ENCODE measurements at regions not wholly inside any gene's neighbourhood (a gene's known extent, or its start where the extent isn't known, plus 50 kb on each side); places are given as distances from the start of the nearest gene placed in this dataset.
"Not testable (repeated sequence)": the region's sequence is repeated elsewhere in the genome, so short reads cannot be mapped to it uniquely, and the experiment has no call there.

DNA sequence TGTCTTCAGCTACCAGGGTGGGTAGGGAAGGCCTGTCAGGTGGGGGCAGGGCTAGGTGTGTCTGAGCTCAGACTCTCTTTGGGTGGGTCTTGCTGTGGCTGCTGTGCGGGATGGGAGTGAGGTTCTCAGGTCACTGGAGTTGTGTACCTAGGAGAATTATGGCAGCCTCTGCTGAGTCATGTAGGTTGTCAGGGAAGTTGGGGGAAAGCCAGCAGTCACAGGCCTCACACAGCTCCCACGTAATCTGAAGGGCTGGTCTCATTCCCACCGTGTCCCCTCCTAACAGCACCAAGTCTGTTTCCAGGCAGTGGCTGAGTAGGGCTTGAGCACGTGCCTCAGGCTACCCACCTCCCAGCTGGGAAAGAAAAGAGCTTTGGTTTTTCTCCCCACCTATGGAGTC, 67.0 kb downstream of the CHCHD4 start:
- DNase-seq: no peak

DNA sequence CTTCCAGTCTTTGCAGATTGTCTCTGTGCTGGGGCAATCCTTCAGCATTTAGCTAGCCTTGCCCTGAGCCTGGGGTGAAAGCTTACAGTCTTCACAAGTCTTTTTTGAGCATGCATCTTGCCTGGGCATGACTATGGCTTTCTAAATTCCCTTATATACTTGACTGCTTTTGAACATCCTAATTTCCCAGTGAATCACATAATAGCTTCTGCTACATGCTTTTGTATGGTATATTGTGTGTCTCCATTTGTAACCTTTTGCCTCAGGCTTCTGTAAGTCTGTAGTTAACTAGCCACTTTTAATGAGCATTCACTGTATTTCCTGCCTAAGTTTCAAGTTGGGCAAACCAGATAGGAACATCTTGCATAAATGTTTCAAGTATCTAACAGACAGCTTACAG, 76.8 kb downstream of the CHCHD4 start:
- DNase-seq: no peak

- DNase-seq: no peak
Measured at GRCh38 chr3:14047027-14047426, 77.6 kb downstream of the CHCHD4 start.

DNA sequence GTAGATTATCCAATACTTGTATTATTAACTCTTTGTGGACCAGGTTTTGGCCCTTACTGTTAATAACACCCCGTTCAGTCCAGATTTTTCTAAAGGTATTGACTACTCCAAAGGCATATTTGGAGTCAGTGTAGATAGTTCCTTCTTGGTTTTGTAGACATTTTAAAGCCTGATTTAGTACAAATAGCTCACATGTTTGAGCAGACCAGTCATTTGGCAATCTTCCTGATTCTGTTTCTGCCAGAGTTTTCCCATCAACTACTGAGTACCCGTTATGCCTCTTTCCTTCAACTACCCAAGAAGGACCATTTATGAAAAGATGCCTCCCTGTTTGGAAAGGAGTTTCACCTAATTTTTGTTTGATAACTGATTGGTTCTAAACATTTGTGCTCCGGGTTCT, 82.0 kb downstream of the CHCHD4 start:
- DNase-seq: no peak

- no peak for DNase-seq
Measured at GRCh38 chr3:14039149-14039548, 85.5 kb downstream of the CHCHD4 start.

GRCh38 chr3:14037211-14037610, 87.5 kb downstream of the CHCHD4 start:
- DNase-seq: no peak

DNA sequence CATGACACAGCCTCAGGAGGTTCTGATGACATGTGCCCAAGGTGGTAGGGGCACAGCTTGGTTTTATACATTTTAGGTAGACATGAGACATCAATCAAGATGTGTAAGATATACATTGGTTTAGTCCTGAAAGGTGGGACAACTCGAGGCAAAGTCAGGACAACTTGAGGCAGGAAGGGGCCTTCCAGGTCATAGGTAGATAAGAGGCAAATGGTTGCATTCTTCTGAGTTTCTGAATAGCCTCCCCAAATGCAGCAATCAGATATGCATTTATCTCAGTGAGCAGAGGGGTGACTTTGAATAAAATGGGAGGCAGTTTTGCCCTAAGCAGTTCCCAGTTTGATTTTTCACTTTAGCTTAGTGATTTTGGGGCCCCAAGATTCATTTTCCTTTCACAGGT, 91.6 kb downstream of the CHCHD4 start:
- DNase-seq: no peak

DNA sequence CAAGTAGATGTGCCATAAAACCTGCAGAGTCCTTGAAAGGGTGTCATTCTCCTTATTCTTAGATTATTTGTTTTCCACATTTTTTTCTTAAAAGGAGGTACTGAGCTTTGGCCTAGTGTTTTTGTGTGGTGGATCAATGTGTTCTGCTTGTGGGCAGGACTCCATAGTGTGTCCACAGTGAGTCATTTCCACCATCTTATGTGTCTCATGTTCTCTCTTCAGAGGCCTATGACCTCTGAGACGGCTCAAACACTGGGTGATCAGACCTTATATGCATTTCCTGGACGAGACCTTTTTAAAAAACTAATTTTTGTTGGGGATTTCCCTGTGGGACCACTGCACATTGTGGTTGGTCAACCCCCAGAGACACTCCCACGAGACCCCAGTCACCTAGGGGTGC, 93.4 kb downstream of the CHCHD4 start:
- no peak for DNase-seq

GRCh38 chr3:14029390-14029995, 95.2 kb downstream of the CHCHD4 start:
- not testable (repeated sequence) for DNase-seq

- not testable (repeated sequence) for DNase-seq
Measured at GRCh38 chr3:14028122-14028521, 96.5 kb downstream of the CHCHD4 start.

DNA sequence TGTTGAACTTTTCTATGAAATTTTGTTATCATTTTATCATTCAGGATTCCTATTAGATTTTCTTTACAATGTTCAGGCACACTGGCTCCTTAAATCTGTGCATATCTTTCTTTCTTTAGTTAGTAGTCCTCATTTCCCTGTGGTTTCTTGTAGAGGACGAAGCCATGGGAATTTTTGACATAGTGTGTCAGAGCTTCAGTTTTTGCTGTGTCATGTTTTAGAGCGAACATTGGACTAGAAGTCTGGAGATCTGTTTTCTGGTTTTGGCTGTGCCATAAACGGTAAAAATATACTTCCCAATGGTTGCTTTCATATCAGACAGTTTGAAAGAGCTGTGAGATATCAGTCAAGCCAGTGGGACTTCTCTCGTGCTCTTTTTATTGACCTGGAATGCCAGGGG, 105.2 kb downstream of the CHCHD4 start:
- DNase-seq: no peak

DNA sequence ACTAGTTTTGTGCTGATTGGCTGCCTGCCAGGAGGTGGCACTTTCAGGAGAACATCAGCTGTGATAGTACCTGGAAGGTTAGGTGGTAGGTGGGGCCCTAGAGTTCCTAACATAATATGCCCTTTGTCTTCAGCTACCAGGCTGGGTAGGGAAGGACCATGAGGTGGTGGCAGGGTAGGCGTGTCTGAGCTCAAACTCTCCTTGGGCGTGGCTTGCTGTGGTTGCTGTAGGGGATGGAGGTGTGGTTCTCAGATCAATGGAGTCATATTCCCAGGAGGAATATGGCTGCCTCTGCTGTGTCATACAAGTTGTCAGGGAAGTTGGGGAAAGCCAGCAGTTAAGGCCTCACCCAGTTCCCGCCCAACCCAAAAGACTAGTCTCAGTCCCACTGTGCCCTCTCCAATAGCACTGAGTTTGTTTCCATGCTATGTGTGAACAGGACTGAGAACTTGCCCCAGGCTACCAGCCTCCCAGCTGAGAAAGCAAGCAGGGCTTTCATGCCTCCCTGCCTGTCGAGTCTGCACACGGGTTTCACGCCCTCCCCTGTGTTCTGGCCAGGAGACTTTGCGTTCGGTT, 107.7 kb downstream of the CHCHD4 start:
- DNase-seq: no peak

- DNase-seq: no peak
Measured at GRCh38 chr3:14007006-14007405, 117.7 kb downstream of the CHCHD4 start.

DNA sequence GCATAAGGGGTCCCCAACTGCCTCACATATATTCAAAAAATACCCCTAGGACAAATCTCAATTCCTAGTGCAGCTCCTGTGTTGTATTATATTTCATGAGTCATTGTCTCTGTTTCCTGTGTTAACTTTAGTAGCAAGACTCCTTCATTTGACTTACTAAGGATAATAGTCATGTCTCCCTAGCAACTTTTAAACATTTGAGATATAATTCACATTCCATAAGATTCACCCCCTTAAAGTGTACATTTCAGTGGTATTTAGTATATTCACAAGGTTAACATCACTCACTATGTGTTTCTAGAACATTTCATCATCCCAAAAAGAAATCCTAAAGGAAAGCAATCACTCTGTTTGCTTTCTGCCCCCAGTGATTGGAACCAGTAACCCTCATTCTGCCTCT, 121.3 kb upstream of the WNT7A start:
- DNase-seq: no peak

DNA sequence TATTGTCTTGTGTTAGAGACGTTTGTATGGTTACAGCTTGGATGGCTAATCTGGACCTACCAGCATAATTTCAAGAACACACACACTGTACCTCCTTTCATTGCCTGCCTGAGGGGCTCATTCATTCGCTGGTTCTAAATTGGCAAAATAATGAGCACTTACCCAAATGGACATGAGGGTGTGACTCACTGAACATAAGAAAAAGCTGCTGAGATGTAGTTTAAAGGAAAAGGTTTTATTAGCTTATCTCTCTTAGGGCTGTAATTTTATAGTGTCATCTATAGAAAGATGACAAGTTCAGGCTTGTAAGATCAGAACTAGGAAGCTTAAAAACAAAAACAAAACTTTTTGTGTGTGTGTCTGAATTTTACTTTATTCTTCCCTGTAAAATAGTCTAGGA, 120.7 kb upstream of the WNT7A start:
- DNase-seq: no peak

- DNase-seq: no peak
Measured at GRCh38 chr3:13998831-13999230, 119.0 kb upstream of the WNT7A start.

- not testable (repeated sequence) for DNase-seq
Measured at GRCh38 chr3:13995216-13995615, 115.3 kb upstream of the WNT7A start.

DNA sequence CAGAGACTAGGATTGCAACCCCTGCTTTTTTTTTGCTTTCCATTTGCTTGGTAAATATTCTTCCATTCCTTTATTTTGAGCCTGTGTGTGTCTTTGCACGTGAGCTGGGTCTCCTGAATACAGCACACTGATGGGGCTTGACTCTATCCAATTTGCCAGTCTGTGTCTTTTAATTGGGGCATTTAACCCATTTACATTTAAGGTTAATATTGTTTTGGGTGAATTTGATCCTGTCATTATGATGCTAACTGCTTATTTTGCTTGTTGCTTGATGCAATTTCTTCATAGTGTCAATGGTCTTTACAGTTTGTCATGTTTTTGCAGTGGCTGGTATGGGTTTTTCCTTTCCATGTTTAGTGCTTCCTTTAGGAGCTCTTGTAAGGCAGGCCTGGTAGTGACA, 109.1 kb upstream of the WNT7A start:
- not testable (repeated sequence) for DNase-seq

DNA sequence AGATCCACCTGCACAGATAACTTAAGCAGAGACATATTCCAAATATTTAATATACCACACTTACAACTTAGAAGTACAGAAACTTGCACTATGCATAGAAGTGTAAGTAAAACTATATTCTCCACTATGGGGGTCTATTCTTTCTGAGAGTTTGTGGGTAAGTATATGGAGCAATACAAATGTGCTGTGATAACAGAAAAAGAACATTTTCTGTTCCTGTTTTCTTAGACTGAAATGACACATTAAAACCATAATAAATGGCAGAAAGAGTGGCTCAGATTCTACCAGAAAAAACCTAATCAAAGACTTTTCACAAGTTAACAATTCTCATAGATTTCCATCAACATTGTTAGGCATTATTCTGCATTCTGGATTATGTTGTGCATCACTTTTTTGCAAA, 96.6 kb upstream of the WNT7A start:
- no peak for DNase-seq

GRCh38 chr3:13975686-13976085, 95.8 kb upstream of the WNT7A start:
- no peak for DNase-seq

DNA sequence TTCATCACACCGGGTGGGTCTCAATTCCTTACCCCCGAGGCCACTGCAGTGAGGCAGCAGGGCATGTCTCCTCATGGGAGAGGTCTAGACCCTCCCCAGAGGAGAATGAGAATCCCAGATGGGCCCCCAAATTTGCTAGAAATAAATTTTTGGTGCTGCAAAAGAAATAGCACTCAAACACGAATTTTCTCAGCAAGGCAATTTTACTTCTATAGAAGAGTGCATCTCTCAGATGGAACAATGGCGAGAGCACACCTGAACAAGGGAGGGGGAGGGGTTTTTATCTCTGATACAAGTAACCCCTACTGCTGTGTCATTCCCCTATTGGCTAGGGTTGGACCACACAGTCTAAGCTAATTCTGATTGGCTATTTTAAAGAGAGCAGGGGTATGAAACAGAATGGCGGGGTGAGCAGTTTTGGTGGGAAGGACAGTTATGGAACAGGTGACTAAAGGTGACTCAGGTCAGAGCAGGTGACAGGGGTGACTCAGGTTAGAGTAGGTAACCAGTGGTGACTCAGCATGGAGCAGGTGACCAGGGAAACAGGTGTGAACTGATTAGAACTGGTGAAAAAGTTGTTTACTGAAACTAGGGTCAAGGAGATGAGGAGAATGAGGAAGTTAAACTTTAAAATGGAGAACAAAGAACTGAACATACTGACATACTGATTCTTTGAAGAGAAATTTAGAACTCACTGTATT, 93.0 kb upstream of the WNT7A start:
- DNase-seq: no peak

DNA sequence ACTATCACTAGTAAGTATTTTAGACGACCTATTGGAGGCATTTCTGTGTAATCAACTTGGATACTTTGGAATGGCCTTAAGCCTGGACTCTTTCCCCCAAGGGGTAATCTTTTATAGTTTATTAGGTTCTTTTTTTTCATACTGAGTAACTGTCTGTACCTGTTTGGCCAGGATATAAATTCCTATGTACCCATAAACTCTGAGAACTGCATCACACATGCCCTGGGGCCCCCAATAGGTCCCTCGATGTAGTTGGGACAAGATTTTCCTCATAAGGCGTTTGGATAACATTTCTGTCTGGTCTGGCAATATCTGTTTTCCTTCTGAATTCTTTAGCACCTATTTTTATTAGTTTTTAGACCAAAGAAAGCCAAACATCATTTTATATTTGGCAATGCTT, 86.4 kb upstream of the WNT7A start:
- no peak for DNase-seq

GRCh38 chr3:13963137-13963886, 83.4 kb upstream of the WNT7A start:
- no peak for DNase-seq

All from hematopoietic multipotent progenitor cell treated with erythropoietin and hydrocortisone succinate and interleukin-3 and kit ligand, for 6 days (in vitro differentiated cells).